MV-4-11 (cell line): ENCODE measurements at regions not wholly inside any gene's neighbourhood (a gene's known extent, or its start where the extent isn't known, plus 50 kb on each side); places are given as distances from the start of the nearest gene placed in this dataset.
"Not testable (repeated sequence)": the region's sequence is repeated elsewhere in the genome, so short reads cannot be mapped to it uniquely, and the experiment has no call there.

Experiments
- DNase-seq: peaks from one replicate; lab custom pipeline; 2025; lab: John Stamatoyannopoulos, UW

- DNase-seq, result not testable (repeated sequence)
These were observed 81.1 kb downstream of the THSD1 start for GRCh38 chr13:52324831-52325230.

GRCh38 chr13:52319876-52320275, 86.1 kb downstream of the THSD1 start:
- no peak for DNase-seq

DNA sequence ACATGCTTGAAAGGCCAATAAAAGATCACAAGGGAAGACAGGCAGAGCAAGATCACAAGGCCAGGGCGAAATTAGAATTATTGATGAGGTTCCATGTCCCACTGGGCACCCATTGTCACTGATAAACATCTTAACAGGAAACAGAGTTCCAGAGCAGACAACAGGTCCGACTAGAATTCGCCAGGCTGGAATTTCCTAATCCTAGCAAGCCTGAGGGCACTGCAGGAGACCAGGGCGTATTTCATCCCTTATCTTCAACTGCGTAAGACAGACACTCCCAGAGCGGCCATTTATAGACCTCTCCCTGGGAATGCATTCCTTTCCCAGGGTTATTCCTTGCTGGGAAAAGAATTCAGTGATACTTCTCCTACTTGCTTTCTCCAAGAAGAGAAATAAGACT, 96.1 kb downstream of the THSD1 start:
- not testable (repeated sequence) for DNase-seq

GRCh38 chr13:52306336-52306735, 99.6 kb downstream of the THSD1 start:
- DNase-seq, result not testable (repeated sequence)

GRCh38 chr13:52303098-52303497, 102.9 kb downstream of the THSD1 start:
- DNase-seq, result not testable (repeated sequence)

DNA sequence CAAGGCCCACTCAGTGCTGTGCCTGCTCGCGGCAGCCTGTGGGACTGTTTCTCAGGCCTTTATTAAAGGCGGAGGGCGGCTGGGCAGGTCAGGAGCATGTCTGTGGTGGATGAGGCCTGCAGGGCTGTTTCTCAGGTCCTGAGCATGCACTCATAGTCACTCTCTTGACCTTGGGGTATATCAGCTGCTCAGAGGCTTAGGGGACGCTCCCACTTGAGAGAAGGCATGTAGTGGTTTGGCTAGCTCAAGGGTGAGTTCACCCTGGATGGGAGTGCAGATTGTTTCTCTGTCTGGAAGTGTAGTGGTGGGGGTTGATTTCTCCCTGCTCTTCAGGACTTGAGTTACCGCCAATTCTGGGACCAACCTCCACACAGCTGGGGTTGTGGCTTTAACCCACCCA, 103.3 kb downstream of the THSD1 start:
- not testable (repeated sequence) for DNase-seq

DNA sequence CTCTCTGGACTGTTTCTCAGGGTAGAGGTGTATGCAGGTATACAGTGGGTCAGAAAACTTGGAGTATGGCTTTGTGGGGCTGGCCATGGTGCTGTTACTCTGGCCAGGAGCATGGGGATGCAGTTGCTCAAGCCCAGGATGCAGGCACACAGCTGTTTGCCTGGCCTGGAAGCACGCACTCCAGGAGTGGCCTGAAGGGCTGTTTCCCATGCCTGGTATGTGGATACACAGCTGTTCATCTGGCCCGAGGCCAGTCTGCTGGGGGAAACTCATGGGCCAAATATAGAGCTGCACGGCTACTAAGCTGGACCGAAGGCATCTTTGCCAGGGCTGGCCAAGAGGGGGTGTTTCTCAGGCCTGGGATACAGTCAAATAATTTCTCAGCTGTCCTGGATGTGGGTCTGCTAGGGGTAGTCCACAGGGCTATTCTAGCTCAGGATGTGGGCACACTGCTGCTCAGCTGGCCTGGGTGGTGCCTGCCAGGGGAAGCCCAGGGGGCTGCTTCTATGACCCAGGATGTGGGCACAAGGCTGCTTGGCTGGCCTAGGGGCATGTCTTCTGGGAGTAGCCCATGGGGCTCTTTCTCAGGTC, 104.1 kb downstream of the THSD1 start:
- not testable (repeated sequence) for DNase-seq

- DNase-seq, result not testable (repeated sequence)
These were observed 107.8 kb downstream of the THSD1 start for GRCh38 chr13:52298079-52298661.

DNA sequence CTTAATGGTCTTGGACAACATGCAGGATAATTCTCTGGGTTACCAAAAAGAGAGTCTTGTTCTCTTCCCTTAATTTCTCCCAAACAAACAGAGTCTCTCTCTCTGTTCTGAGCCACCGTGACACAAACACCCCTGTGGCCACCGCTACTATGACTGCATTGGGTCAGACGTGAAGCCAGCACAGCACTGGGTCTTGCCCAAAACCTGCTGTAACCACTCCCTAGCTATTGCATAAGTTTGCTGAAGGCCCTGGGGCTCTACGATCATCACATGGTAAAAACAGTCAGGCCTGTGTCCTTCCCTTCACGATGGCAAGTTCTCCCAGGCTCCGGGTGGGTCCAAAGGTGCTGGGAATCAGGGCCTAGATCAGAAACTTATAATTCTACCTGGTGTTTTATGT, 117.1 kb downstream of the THSD1 start:
- DNase-seq, result not testable (repeated sequence)

- DNase-seq, result not testable (repeated sequence)
These were observed 122.0 kb upstream of the NEK3 start for GRCh38 chr13:52281387-52281786.

GRCh38 chr13:52279408-52279807, 120.0 kb upstream of the NEK3 start:
- not testable (repeated sequence) for DNase-seq

- DNase-seq, result not testable (repeated sequence)
These were observed 94.9 kb upstream of the NEK3 start for GRCh38 chr13:52254299-52254698.

GRCh38 chr13:52240752-52241151, 81.4 kb upstream of the NEK3 start:
- DNase-seq, result not testable (repeated sequence)

DNA sequence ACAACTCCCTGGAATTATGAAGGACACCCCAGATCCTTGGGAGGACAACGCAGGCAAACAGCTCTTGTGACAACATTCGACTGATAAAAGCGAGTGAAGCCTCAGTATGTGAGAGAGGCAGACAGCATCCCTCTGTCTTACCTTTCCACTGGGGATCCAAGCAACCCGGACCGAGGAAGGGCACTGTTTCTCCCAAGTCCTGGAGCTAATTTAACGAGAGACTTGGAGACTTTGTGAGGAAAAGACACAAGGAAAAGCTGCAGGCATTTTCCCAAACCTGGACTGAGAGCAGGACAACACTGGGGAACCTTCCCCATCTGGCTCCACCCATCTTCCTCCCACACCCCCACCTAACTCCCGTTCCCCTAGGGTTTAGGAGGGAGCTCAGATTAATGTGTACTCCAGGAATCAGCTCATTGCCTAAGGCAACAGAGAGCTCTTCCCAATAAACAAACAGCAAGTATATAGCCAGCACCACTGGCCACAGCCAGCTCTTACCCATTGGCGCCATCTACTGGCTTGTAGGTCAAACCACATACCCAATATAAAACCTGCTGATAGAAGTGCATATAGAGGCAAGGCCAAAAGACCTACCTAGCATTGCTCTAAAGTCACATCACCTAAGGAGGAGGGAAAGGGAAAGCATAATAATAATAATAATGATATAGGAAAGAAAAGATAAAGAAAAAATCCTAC, 76.7 kb upstream of the NEK3 start:
- DNase-seq, result peak; percentile 14

DNA sequence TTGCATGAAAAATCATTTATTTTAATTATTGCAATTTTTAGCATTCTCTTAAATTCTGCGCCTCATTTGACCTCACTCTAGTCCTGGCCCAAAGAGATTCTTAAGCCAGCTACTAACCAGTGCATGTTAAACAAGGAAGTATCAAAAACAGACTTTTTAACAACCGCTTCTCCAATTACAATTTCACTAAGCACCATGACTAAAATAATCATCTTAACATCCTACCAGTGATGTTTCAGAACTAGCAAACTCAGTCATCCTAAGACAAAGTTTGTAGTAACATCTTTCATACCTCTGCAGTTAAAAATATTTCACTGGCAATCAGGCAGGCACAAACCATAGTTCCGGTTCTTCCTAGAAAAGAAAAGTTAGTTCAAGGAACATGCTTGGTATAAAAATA, 75.5 kb upstream of the NEK3 start:
- DNase-seq, result not testable (repeated sequence)

- not testable (repeated sequence) for DNase-seq
These were observed 63.7 kb upstream of the NEK3 start for GRCh38 chr13:52223063-52223462.

DNA sequence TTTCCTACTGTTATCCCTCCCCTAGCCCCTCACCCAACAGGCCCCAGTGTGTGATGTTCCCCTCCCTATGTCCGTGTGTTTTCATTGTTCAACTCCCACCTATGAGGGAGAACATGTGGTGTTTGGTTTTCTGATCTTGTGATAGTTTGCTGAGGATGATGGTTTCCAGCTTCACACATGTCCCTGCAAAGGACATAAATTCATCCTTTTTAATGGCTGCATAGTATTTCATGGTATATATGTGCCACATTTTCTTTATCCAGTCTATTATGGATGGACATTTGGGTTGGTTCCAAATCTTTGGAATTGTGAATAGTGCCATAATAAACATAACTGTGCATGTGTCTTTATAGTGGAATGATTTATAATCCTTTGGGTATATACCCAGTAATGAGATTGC, 54.5 kb upstream of the NEK3 start:
- DNase-seq, result not testable (repeated sequence)

DNA sequence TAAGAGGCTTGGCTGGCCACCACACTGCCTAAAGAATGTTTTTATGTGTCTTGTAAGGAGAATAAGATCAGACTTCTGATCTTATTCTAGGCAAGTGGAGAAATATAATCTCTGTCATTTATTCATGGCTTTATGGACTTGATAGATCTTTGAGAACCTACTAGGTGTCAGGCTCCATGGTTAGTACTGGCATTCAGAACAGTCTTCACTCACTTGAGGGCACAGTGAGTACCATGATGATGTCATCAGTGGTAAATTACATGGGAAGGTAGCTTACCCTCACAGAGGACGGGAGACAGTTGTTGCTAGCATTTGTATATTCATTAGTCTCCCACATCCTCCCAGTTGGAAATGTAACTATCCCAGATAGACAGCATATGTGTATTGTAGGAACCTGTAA, 53.5 kb upstream of the NEK3 start:
- not testable (repeated sequence) for DNase-seq

DNA sequence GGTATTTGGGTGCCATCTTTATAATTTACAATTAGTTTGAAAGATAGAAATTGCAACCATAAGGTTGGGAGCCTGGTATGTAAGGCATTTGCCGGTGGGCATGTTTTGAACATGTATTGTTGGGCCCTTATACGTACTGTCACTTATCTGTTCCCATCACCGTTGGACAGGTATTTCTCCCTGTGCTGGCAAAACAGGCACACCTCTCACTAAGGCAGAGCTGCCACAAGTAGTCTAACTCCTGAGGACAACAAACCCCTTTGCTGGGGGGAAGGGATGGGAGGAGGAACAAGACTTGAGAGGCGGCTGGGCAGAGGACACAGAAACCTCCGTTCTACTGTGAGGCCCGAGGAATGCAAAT, 52.0 kb upstream of the NEK3 start:
- not testable (repeated sequence) for DNase-seq

DNA sequence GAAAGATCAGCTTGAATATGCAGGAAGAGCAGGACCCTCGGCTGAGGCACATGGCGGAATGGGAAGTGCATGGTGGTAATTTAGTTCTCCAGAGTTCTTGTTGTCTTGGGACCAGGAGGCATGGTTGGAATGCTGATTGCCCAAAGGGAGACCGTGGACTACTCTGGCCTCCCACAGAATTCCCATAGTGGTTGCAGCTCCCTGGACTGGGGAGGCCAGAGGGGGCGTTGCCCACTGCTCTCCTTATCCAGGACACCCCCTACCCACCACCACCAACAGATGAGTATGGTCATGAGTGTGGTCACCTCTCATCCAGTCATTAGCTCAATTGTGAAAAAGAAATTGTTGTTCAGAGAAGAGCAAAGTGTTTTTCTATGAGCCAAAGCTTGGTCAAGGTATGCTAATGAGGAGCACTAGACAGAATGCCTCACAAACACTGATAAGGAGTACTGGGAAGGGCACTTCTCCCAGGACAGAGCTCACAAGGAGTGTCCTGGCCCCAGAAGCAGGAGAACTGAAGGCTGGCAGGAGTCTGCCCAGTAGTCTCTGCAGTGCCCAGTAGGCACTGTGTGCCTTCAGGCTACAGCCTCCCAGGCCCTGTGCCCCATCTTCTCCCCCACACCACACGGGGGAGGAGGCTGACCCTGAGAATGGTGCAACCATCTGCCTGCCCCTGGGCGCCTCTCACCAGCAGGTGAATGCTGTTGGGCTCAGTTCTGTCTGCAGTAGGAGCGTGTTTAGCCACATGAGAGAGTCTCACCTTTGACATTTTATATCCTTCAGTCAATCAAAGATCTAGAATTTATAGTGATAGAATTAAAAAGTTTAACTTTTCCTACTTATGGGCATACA, 51.4 kb upstream of the NEK3 start:
- not testable (repeated sequence) for DNase-seq
